Ramos (cell line): ENCODE measurements at regions not wholly inside any gene's neighbourhood (a gene's known extent, or its start where the extent isn't known, plus 50 kb on each side); places are given as distances from the start of the nearest gene placed in this dataset.

Source experiments
- in situ Hi-C: fragments of 300-500 bp; cut with MboI; formaldehyde crosslinking; loops from one replicate; pipeline ENCODE4 v1.14.3; 2022; ENCODE audit warnings: low sequenced_read_pairs; ENCODE audit not compliant: unreplicated experiment

GRCh38 chr11:33646629-33647028 lies 54.0 kb downstream of the C11orf91 start:
- in situ Hi-C loops, result no loop called here

- in situ Hi-C loops, result no loop called here
Measured at GRCh38 chr11:33646168-33646567, 54.5 kb downstream of the C11orf91 start.

GRCh38 chr11:33645686-33646085 lies 54.9 kb downstream of the C11orf91 start:
- in situ Hi-C loops, result no loop called here

GRCh38 chr11:33643167-33643824 lies 57.3 kb downstream of the C11orf91 start:
- in situ Hi-C loops, result no loop called here

- in situ Hi-C loops, result no loop called here
Measured at GRCh38 chr11:33642461-33643166, 58.0 kb downstream of the C11orf91 start.

GRCh38 chr11:33640730-33641371 lies 59.8 kb downstream of the C11orf91 start:
- in situ Hi-C loops, result no loop called here

GRCh38 chr11:33638608-33639007 lies 62.0 kb downstream of the C11orf91 start:
- in situ Hi-C loops, result no loop called here

GRCh38 chr11:33636104-33636503 lies 64.5 kb downstream of the C11orf91 start:
- in situ Hi-C loops, result no loop called here

- in situ Hi-C loops, result no loop called here
Measured at GRCh38 chr11:33635161-33635560, 65.5 kb downstream of the C11orf91 start.

GRCh38 chr11:33634291-33634834 lies 66.3 kb downstream of the C11orf91 start:
- in situ Hi-C loops, result no loop called here

GRCh38 chr11:33633251-33634003 lies 67.2 kb downstream of the C11orf91 start:
- in situ Hi-C loops, result no loop called here

- in situ Hi-C loops, result no loop called here
Measured at GRCh38 chr11:33631749-33632091, 68.9 kb downstream of the C11orf91 start.

GRCh38 chr11:33630936-33631748 lies 69.5 kb downstream of the C11orf91 start:
- in situ Hi-C loops, result no loop called here

- in situ Hi-C loops, result no loop called here
Measured at GRCh38 chr11:33624083-33624482, 76.5 kb downstream of the C11orf91 start.

- in situ Hi-C loops, result no loop called here
Measured at GRCh38 chr11:33622806-33623205, 77.8 kb downstream of the C11orf91 start.

- in situ Hi-C loops, result no loop called here
Measured at GRCh38 chr11:33622186-33622585, 78.4 kb downstream of the C11orf91 start.

- in situ Hi-C loops, result no loop called here
Measured at GRCh38 chr11:33620423-33621171, 80.0 kb downstream of the C11orf91 start.

GRCh38 chr11:33618956-33619355 lies 81.7 kb downstream of the C11orf91 start:
- in situ Hi-C loops, result no loop called here

- in situ Hi-C loops, result no loop called here
Measured at GRCh38 chr11:33618351-33618710, 82.3 kb downstream of the C11orf91 start.
